Esophagus (tissue), 2 donors: ENCODE measurements at regions not wholly inside any gene's neighbourhood (a gene's known extent, or its start where the extent isn't known, plus 50 kb on each side); places are given as distances from the start of the nearest gene placed in this dataset.

ENCODE experiments used
- H3K27ac ChIP-seq, 2 donors: one replicate each; pipeline ENCODE4 v1.5.1; 2013; ENCODE audit warnings: low read depth in 2 of 2, mild to moderate bottlenecking in 2 of 2, inconsistent platforms in 1 of 2, low read length in 1 of 2, moderate library complexity in 1 of 2
- H3K27me3 ChIP-seq, 2 donors: one replicate each; pipeline ENCODE4 v1.6.1; 2013; ENCODE audit warnings: low read length in 2 of 2, control low read depth in 1 of 2, mild to moderate bottlenecking in 1 of 2; ENCODE audit not compliant: insufficient read depth in 2 of 2, control insufficient read depth in 1 of 2
- H3K36me3 ChIP-seq, 2 donors: one replicate each; pipeline ENCODE4 v1.6.1; 2013; ENCODE audit warnings: low read length in 1 of 2; ENCODE audit not compliant: control insufficient read depth in 2 of 2, insufficient read depth in 2 of 2
- H3K4me1 ChIP-seq, 2 donors: one replicate each; pipeline ENCODE4 v1.6.1; 2013; ENCODE audit warnings: low read length in 1 of 2; ENCODE audit not compliant: control insufficient read depth in 2 of 2, insufficient read depth in 2 of 2
- H3K4me3 ChIP-seq, 2 donors: one replicate each; pipeline ENCODE4 v1.5.1; 2013; ENCODE audit warnings: low read length in 2 of 2, mild to moderate bottlenecking in 2 of 2, low read depth in 1 of 2, moderate library complexity in 1 of 2
- H3K9me3 ChIP-seq, 2 donors: one replicate each; pipeline ENCODE4 v1.6.1; 2013; ENCODE audit warnings: mild to moderate bottlenecking in 2 of 2, low read depth in 1 of 2, low read length in 1 of 2, moderate library complexity in 1 of 2; ENCODE audit not compliant: control insufficient read depth in 2 of 2, insufficient read depth in 1 of 2
- WGBS, 2 donors: extraction: QIAGEN DNeasy Blood & Tissue Kit; methylation state at CpG; one replicate each; pipeline ENCODE4 v1.1.7; 2013; 5-methylcytosine and 5-hydroxymethylcytosine counted together
- donor health status: healthy with polysubstance abuse.
- donor health status: Bipolar disorder and iron deficiency.

DNA sequence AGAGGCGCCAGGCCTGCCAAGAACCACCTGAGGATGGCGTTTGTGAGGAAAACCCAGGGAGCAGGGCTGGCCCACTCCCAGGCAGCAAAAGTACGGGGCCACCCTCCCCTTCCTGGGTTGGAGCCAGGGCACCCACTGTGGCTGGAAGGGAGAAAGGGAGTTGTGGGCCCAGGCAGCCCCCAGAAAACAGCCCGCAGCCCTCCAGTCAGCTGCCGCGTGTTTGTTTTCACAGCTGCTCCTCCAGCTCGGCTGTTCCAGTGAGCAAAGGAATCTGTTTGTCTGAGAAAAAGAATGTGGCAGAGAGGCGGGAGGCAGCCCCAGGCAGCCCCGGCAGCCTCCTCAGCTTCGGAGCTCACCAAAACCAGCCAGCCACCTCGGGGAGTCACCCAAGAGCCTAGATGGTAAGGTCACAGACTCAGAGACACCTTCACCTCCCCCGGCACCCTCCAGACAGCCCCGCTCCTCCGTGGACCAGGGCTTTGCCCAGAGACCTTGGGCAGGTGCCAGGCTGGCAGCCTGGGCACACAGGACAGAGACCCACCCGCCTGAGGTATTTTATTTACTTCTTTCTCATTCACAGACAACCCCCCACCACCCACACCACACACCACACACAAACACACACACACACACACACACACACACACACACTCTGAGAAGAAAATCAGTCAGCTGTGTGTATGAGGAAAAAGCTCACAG lies 338.1 kb downstream of the BCOR start:
- 27 to 40% methylated on average over 15 of the region's 15 CpGs for WGBS, 2 donors
- H3K4me3 ChIP-seq: no peak overlapping the region

DNA sequence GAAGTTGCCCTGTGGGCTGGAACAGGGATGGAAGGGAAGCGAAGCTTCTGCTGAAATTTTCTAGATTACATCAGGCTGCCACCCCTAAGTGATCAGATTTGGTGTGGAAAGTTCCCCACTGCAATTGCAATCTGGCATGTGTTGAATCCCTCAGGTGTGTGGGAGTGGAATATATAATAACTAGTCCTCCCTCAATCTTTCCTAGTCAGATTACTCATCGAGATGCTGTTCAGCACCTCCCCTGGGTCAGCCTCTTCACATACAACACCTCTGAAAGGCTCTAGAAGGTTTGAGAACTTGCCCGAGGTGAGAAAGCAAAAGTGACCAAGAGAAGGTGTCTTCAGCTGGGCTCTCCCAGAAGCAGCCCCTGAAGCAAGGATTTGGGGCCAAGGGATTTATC lies 336.8 kb downstream of the BCOR start:
- H3K27me3 ChIP-seq: no peaks in the 10 kb centered on the region
- WGBS, 2 donors: 58 to 75% methylated on average over 3 of the region's 3 CpGs
- no peak overlapping the region for H3K27ac ChIP-seq
- H3K36me3 ChIP-seq: no peaks in the 10 kb centered on the region
- H3K4me1 ChIP-seq: peaks cover 0 to 4% of the 10 kb centered on the region in 2 donors
- H3K9me3 ChIP-seq: no peaks in the 10 kb centered on the region
- no peak overlapping the region for H3K4me3 ChIP-seq

More for the DNA sequence above, 338.1 kb downstream of the BCOR start:
- H3K36me3 ChIP-seq: no peaks in the 10 kb centered on the region
- peak overlapping the region in 1 of 2 donors; percentile 51 for H3K27ac ChIP-seq
- no peaks in the 10 kb centered on the region for H3K27me3 ChIP-seq
- peaks cover 0 to 10% of the 10 kb centered on the region in 2 donors for H3K4me1 ChIP-seq
- H3K9me3 ChIP-seq: no peaks in the 10 kb centered on the region

DNA sequence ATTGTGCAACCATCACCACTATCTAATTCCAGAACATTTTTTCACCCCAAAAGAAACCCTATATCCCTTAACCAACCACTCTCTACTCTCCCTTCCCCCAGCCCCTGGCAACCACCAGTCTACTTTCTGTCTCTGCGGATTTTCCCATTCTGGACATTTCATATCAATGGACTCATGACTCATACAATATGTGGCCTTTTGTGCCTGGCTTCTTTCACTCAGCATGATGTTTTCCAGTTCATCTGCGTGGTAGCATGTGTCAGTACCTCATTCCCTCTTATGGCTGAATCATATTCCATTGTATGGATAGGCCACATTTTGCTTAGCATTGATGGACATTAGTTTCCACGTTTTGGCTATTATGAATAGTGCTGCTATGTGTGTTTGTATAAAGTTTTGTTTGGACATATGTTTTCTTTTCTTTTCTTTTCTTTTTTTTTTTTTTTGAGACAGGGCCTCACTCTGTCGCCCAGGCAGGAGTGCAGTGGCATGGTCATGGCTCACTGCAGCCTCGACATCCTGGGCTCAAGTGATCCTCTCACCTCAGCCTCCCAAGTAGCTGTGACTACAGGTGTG lies 335.4 kb downstream of the BCOR start:
- Histone ChIP-seq H3K4me1 (peaks cover 4% of the 10 kb centered on the region in 2 donors), H3K4me3 (no peak overlapping the region), H3K27ac (no peak overlapping the region), H3K36me3 (no peaks in the 10 kb centered on the region), H3K27me3 (no peaks in the 10 kb centered on the region), H3K9me3 (no peaks in the 10 kb centered on the region)
- 80 to 82% methylated on average over 5 of the region's 5 CpGs for WGBS, 2 donors

DNA sequence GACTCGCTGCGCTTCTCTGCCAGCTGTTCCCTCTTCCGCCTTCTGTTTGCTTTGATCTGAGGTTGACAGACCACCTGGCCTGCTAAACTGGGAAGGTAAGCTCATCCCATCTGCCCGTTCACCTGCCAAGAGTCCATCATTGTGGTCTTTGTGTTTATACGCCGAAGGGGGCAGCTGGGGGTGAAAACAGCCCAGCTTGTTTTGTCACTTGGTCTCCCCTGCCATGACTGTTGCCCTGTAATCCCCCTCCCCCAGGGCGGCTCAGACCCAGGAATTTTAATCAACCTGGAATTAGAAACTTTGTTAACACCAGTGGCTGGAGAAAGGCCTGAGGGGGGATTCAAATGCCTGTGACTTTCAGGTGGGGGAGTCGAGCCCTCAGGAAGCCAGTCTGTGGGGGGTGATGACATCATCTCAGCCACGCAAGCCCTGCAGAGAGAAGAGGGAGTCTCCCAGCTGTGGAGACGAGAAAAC lies 333.3 kb downstream of the BCOR start:
- H3K27ac ChIP-seq: no peak overlapping the region
- H3K36me3 ChIP-seq: no peaks in the 10 kb centered on the region
- H3K27me3 ChIP-seq: no peaks in the 10 kb centered on the region
- H3K4me3 ChIP-seq: no peak overlapping the region
- H3K9me3 ChIP-seq: no peaks in the 10 kb centered on the region
- 64 to 84% methylated on average over 10 of the region's 10 CpGs for WGBS, 2 donors
- H3K4me1 ChIP-seq: peaks cover 1 to 4% of the 10 kb centered on the region in 2 donors

DNA sequence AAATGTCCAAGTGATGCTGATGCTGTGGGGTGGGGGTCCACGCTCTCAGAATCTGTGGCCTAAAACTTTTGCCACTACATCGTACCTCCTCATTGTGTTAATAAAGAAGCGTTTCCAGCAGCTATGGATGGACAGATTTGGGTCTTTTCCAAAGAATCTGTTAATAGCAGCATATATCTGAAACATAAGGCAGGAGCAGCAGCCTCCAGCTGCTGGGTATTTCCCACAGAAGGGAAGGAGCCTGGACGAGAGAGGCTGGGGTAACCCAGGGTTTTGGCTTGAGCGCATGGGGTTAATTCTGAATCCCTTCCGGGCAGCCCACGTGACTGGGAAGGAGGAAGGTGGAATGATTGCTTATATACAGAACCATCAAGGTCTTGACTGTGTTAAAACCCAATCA lies 332.4 kb downstream of the BCOR start:
- no peaks in the 10 kb centered on the region for H3K9me3 ChIP-seq
- peaks cover 0 to 4% of the 10 kb centered on the region in 2 donors for H3K4me1 ChIP-seq
- no peak overlapping the region for H3K4me3 ChIP-seq
- H3K27me3 ChIP-seq: no peaks in the 10 kb centered on the region
- H3K36me3 ChIP-seq: no peaks in the 10 kb centered on the region
- 74 to 80% methylated on average over 7 of the region's 7 CpGs for WGBS, 2 donors
- H3K27ac ChIP-seq: no peak overlapping the region

DNA sequence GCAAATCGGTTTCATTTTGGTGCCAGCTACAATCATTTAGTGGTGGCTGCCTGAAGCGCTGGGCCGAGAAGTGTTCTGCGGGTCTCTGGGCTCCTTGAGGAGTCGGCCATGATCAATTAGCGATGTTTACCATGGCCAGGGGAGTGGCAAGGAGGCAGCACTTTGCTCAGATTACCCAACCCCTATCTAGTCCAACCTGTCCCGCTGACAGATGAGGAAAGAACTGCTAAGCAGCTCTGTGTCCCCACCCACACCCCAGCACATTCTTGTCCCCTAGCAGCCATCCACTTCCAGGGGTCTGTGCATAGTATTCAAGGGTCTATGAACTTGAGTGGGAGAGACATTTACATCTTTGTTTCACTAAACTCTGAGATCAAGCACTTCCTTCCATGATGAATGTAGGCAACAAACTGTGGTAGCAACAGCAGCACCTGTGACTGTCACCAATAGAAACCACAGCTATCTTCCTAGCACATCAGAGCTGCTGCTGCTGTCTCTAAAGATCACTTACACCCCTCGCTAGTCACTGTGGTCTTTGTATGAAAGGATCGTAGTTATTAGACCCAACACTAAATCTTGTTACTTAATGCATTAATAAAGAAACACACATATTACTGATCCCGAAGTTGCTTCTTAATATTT lies 331.6 kb downstream of the BCOR start:
- no peaks in the 10 kb centered on the region for H3K27me3 ChIP-seq
- H3K4me3 ChIP-seq: no peak overlapping the region
- peak overlapping the region; percentile 19 to 21 for H3K27ac ChIP-seq
- 68 to 84% methylated on average over 10 of the region's 10 CpGs for WGBS, 2 donors
- no peaks in the 10 kb centered on the region for H3K36me3 ChIP-seq
- peaks cover 0 to 4% of the 10 kb centered on the region in 2 donors for H3K4me1 ChIP-seq
- H3K9me3 ChIP-seq: no peaks in the 10 kb centered on the region

DNA sequence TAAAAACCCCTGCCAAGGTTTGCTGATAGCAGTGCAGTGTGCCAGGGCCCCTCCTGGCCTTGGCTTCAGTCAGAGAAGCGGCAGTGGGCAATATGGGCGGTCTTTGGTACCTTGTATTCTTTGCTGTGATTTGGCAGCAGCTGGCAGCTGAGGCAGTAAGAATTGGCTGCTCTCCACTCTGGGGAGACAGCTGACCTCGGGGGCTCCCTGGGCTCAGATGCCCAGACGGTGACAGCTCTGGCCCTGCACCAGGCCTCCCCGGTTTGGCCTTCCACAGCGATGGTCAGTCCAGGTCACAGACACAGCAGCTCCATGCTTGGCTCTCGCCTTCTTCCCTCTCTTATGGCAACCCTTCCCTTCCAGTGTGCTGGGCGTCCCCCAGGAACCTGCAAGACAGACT lies 330.9 kb downstream of the BCOR start:
- Histone ChIP-seq H3K27ac (no peak overlapping the region), H3K27me3 (no peaks in the 10 kb centered on the region), H3K9me3 (no peaks in the 10 kb centered on the region), H3K4me1 (peaks cover 0 to 4% of the 10 kb centered on the region in 2 donors), H3K4me3 (no peak overlapping the region), H3K36me3 (no peaks in the 10 kb centered on the region)
- WGBS, 2 donors: 56 to 59% methylated on average over 5 to 8 of the region's 8 CpGs

DNA sequence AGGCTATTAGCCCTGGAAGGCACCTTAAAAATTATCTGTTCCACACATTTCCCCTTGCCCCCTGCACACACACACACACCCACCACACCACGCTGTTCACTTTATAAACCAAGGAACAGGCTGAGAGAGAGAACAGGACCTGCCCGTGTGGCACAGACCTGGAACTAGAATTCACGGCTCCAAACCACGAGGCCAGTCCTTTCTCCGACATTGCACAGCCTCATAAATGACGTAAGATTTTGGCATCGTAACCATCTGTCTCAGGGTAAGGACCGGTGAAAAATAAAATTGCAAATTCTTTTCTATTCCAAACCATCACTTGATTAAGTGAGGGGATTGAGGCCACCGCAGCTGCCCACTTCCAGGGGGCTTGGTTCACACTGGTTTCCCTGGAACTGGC lies 330.3 kb downstream of the BCOR start:
- 75% methylated on average over 9 of the region's 9 CpGs for WGBS, 2 donors

DNA sequence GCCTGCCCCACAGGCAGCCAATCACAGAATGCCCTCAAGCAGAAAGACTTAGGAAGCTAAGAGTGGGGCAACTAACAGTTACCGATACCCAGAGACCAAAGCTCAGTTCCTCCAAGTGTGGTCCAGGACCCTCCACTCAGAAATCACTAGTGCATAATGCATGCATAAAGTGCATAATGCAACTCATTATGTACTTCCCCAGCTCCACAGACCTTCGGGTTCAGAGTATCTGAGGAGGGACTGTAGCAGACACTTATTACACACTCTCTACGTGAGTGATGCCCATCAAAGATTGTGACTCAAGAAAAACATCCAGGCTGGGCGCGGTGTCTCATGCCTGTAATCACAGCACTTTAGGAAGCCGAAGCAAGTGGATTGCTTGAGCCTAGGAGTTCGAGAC lies 328.0 kb downstream of the BCOR start:
- Histone ChIP-seq H3K27ac (no peak overlapping the region), H3K27me3 (peaks cover 0 to 3% of the 10 kb centered on the region in 2 donors), H3K9me3 (no peaks in the 10 kb centered on the region), H3K4me1 (peaks cover 0 to 4% of the 10 kb centered on the region in 2 donors), H3K4me3 (no peak overlapping the region), H3K36me3 (no peaks in the 10 kb centered on the region)
- WGBS, 2 donors: 92 to 95% methylated on average over 7 of the region's 7 CpGs

More for the DNA sequence above, 330.3 kb downstream of the BCOR start:
- Histone ChIP-seq H3K9me3 (no peaks in the 10 kb centered on the region), H3K36me3 (no peaks in the 10 kb centered on the region), H3K4me1 (peaks cover 0 to 4% of the 10 kb centered on the region in 2 donors), H3K4me3 (no peak overlapping the region), H3K27ac (no peak overlapping the region), H3K27me3 (no peaks in the 10 kb centered on the region)
